ENCODE measurements at regions not wholly inside any gene's neighbourhood (a gene's known extent, or its start where the extent isn't known, plus 50 kb on each side); places are given as distances from the start of the nearest gene placed in this dataset.

GRCh38 chr6:22099923-22100322 lies 196.9 kb downstream of the PRL start:
- H3K36me3 ChIP-seq (ENCODE audit: control insufficient read depth, insufficient read depth, low read length) = peaks cover 45% of the 10 kb centered on the region
- H3K4me3 Mint-ChIP-seq = no peak overlapping the region
- 93 to 96% methylated on average over 3 to 5 of the region's 5 CpGs for WGBS, 2 experiments (ENCODE audit: insufficient coverage in 1 of 2, insufficient read length in 1 of 2)
- no peak overlapping the region for H3K4me3 ChIP-seq (ENCODE audit: low read length)
- no peak overlapping the region for H3K9ac ChIP-seq (ENCODE audit: extremely low read depth, low read length, poor library complexity, severe bottlenecking)
- TF ChIP-seq CTCF (conservative IDR thresholded peaks at IDR 0.05) = no peak
- H3K36me3 Mint-ChIP-seq (ENCODE audit: low read depth) = peaks cover 12% of the 10 kb centered on the region
- no peaks in the 10 kb centered on the region for H3K4me1 ChIP-seq (ENCODE audit: control insufficient read depth, insufficient read depth, low read length)
- no peak overlapping the region for H3K27ac ChIP-seq (ENCODE audit: low read depth, low read length)
- no peaks in the 10 kb centered on the region for H3K27me3 Mint-ChIP-seq (ENCODE audit: insufficient read depth)
- H3K9me3 ChIP-seq (ENCODE audit: control insufficient read depth, low read length) = peaks cover 8% of the 10 kb centered on the region
- no peak for DNase-seq
- peaks cover 4% of the 10 kb centered on the region for H3K9me3 Mint-ChIP-seq
- no peaks in the 10 kb centered on the region for H3K27me3 ChIP-seq (ENCODE audit: control insufficient read depth, insufficient read depth, low read length, poor library complexity, severe bottlenecking)
- no peak overlapping the region for H3K27ac Mint-ChIP-seq
- peaks cover 12% of the 10 kb centered on the region for H3K4me1 Mint-ChIP-seq

- Mint-ChIP-seq H3K36me3 (ENCODE audit: low read depth) (peaks cover 12% of the 10 kb centered on the region), H3K9me3 (peaks cover 4% of the 10 kb centered on the region), H3K27ac (no peak overlapping the region), H3K27me3 (ENCODE audit: insufficient read depth) (no peaks in the 10 kb centered on the region), H3K4me3 (no peak overlapping the region), H3K4me1 (peaks cover 12% of the 10 kb centered on the region)
- Histone ChIP-seq H3K27me3 (ENCODE audit: control insufficient read depth, insufficient read depth, low read length, poor library complexity, severe bottlenecking) (no peaks in the 10 kb centered on the region), H3K9me3 (ENCODE audit: control insufficient read depth, low read length) (peaks cover 8% of the 10 kb centered on the region), H3K9ac (ENCODE audit: extremely low read depth, low read length, poor library complexity, severe bottlenecking) (no peak overlapping the region), H3K4me3 (ENCODE audit: low read length) (no peak overlapping the region), H3K36me3 (ENCODE audit: control insufficient read depth, insufficient read depth, low read length) (peaks cover 43% of the 10 kb centered on the region), H3K4me1 (ENCODE audit: control insufficient read depth, insufficient read depth, low read length) (no peaks in the 10 kb centered on the region), H3K27ac (ENCODE audit: low read depth, low read length) (no peak overlapping the region)
- no peak for DNase-seq
- no peak for TF ChIP-seq CTCF (conservative IDR thresholded peaks at IDR 0.05)
- 93 to 100% methylated on average over 1 to 3 of the region's 3 CpGs for WGBS, 2 experiments (ENCODE audit: insufficient coverage in 1 of 2, insufficient read length in 1 of 2)
These were observed 195.7 kb downstream of the PRL start for GRCh38 chr6:22101163-22101562.

GRCh38 chr6:22102671-22103070 lies 194.2 kb downstream of the PRL start:
- peaks cover 4% of the 10 kb centered on the region for H3K9me3 Mint-ChIP-seq
- peaks cover 12% of the 10 kb centered on the region for H3K4me1 Mint-ChIP-seq
- H3K27ac ChIP-seq (ENCODE audit: low read depth, low read length) = no peak overlapping the region
- peaks cover 12% of the 10 kb centered on the region for H3K36me3 Mint-ChIP-seq (ENCODE audit: low read depth)
- no peaks in the 10 kb centered on the region for H3K27me3 ChIP-seq (ENCODE audit: control insufficient read depth, insufficient read depth, low read length, poor library complexity, severe bottlenecking)
- H3K4me3 Mint-ChIP-seq = no peak overlapping the region
- H3K9ac ChIP-seq (ENCODE audit: extremely low read depth, low read length, poor library complexity, severe bottlenecking) = no peak overlapping the region
- peaks cover 43% of the 10 kb centered on the region for H3K36me3 ChIP-seq (ENCODE audit: control insufficient read depth, insufficient read depth, low read length)
- no peak for DNase-seq
- H3K27ac Mint-ChIP-seq = no peak overlapping the region
- peaks cover 8% of the 10 kb centered on the region for H3K9me3 ChIP-seq (ENCODE audit: control insufficient read depth, low read length)
- TF ChIP-seq CTCF (conservative IDR thresholded peaks at IDR 0.05) = no peak
- no peak overlapping the region for H3K4me3 ChIP-seq (ENCODE audit: low read length)
- H3K27me3 Mint-ChIP-seq (ENCODE audit: insufficient read depth) = no peaks in the 10 kb centered on the region
- 92 to 97% methylated on average over 2 to 3 of the region's 3 CpGs for WGBS, 2 experiments (ENCODE audit: insufficient coverage in 1 of 2, insufficient read length in 1 of 2)
- no peaks in the 10 kb centered on the region for H3K4me1 ChIP-seq (ENCODE audit: control insufficient read depth, insufficient read depth, low read length)

Data from endodermal cell (in vitro differentiated cells).